ENCODE measurements at regions not wholly inside any gene's neighbourhood (a gene's known extent, or its start where the extent isn't known, plus 50 kb on each side); places are given as distances from the start of the nearest gene placed in this dataset.

- TF ChIP-seq POLR2A (IDR thresholded peaks at IDR 0.05) (no peak), CTCF (IDR thresholded peaks at IDR 0.05 in 4 of 5, conservative IDR thresholded peaks at IDR 0.05 in 1 of 5) (no peak)
Measured at GRCh38 chr3:187828579-187829452, 83.5 kb upstream of the BCL6 start.

Data from gastrocnemius medialis (tissue), 4 donors.